ENCODE measurements at regions not wholly inside any gene's neighbourhood (a gene's known extent, or its start where the extent isn't known, plus 50 kb on each side); places are given as distances from the start of the nearest gene placed in this dataset.
"Not testable (repeated sequence)": the region's sequence is repeated elsewhere in the genome, so short reads cannot be mapped to it uniquely, and the experiment has no call there.

GRCh38 chr2:41137031-41137430 is 685.1 kb upstream of the SLC8A1 start:
- no peak for DNase-seq (ENCODE audit: extremely low read depth in 1 of 2, low read depth in 1 of 2)

- DNase-seq (ENCODE audit: extremely low read depth in 1 of 2, low read depth in 1 of 2): no peak
Observed at GRCh38 chr2:41141146-41141791, 689.4 kb upstream of the SLC8A1 start.

GRCh38 chr2:41142478-41142877 is 690.6 kb upstream of the SLC8A1 start:
- no peak for DNase-seq (ENCODE audit: extremely low read depth in 1 of 2, low read depth in 1 of 2)

GRCh38 chr2:41145066-41145465 is 693.2 kb upstream of the SLC8A1 start:
- DNase-seq (ENCODE audit: extremely low read depth in 1 of 2, low read depth in 1 of 2): no peak

GRCh38 chr2:41149054-41149453 is 697.2 kb upstream of the SLC8A1 start:
- DNase-seq (ENCODE audit: extremely low read depth in 1 of 2, low read depth in 1 of 2): no peak

- DNase-seq (ENCODE audit: extremely low read depth in 1 of 2, low read depth in 1 of 2): no peak
Observed at GRCh38 chr2:41151746-41152145, 699.9 kb upstream of the SLC8A1 start.

- no peak for DNase-seq (ENCODE audit: extremely low read depth in 1 of 2, low read depth in 1 of 2)
Observed at GRCh38 chr2:41152318-41152717, 700.4 kb upstream of the SLC8A1 start.

GRCh38 chr2:41160439-41160838 is 708.5 kb upstream of the SLC8A1 start:
- DNase-seq (ENCODE audit: extremely low read depth in 1 of 2, low read depth in 1 of 2): no peak

DNA sequence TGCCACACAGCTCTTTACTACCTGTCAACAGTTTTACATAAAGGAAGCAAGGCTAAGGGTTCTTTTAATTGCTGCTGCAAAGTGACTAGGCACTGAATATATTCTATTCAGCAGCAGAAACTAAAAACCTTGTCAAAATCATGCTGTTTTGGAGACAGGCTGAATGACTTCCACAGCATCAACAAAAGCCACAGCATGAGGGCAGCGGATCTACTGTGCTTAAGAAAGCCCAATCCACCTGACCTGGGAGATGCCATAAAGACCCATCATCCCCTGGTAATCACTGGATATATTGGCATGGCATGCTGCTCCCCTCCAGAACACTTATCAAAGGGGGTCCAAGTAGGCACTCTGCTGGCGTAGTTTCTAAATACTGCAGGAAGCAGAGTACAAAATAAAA is 715.1 kb upstream of the SLC8A1 start:
- no peak for DNase-seq (ENCODE audit: extremely low read depth in 1 of 2, low read depth in 1 of 2)

GRCh38 chr2:41169744-41170143 is 717.9 kb upstream of the SLC8A1 start:
- DNase-seq (ENCODE audit: extremely low read depth in 1 of 2, low read depth in 1 of 2): no peak

DNA sequence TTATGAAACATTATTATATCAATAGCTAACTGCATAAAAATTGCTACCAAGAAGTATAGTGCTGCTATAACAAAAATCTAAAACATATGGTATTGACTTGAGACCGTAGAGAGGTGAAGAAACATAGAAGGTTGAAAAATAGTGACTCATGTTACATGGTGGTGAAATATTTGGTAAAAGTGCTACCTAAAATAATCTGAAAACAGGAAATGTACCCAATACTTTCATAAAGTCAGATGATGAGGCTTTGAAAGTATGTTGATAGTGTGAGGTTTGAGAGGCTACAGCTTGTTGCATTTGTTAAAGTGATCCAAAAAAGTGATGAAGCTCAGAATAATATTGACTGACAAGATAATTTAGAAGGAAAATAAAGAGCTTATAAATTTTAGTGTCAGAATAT is 718.7 kb upstream of the SLC8A1 start:
- DNase-seq (ENCODE audit: extremely low read depth in 1 of 2, low read depth in 1 of 2): no peak

DNA sequence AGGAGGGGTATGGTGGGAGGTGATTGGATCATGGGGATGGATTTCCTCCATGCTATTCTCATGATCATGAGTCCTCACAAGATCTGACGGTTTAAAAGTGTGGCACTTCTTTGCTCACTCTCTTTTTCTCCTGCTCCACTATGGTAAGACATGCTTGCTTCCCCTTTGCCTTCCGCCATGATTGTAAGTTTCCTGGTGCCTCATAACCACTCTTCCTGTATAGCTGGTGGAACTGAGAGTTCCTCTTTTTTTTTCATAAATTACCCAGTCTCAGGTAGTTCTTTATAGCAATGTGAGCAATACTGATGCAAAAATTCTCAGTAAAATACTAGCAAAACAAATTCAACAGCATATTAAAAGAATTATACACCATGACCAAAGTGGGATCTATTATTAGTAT is 728.5 kb upstream of the SLC8A1 start:
- DNase-seq (ENCODE audit: extremely low read depth in 1 of 2, low read depth in 1 of 2): no peak

GRCh38 chr2:41182961-41183360 is 731.1 kb upstream of the SLC8A1 start:
- DNase-seq (ENCODE audit: extremely low read depth in 1 of 2, low read depth in 1 of 2): no peak

- DNase-seq (ENCODE audit: extremely low read depth in 1 of 2, low read depth in 1 of 2): no peak
Observed at GRCh38 chr2:41187376-41188122, 735.7 kb upstream of the SLC8A1 start.

- DNase-seq (ENCODE audit: extremely low read depth in 1 of 2, low read depth in 1 of 2): no peak
Observed at GRCh38 chr2:41194230-41194629, 742.3 kb upstream of the SLC8A1 start.

DNA sequence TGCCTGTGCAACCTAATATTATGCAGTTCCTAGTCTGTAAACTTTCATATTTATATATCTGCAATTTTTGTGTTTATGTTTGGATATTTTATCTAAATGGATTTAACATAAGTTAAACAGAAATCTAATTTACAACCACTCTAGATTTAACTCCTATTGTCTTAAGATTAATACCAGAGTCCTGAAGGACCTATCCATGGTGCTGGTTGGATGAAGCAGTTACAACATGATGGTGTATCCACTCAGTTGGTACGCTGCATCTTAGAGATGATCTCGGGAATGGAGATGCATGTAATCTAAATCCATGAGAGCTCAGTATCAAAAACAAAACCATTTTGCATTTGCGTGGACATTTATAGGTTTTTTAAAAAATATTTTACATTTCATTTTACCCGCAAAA is 745.9 kb upstream of the SLC8A1 start:
- DNase-seq (ENCODE audit: extremely low read depth in 1 of 2, low read depth in 1 of 2): no peak

DNA sequence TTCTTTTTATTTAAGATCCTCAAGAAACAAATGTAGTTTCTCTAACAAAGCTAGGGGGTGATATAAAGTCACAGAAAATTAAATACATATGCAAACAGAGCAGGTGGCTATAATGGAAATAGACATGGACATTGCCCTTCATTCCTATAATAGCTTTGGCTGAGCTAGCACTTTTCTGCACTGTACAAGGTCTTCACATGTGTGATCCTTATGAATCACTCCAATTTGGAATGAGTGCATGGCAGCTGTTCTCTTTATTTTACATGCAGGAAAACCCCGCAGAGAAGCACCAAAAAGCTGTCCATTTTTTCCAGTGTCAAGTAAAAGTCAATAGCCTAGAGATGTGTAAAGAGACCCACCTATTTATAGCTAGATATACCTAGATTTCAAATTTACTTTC is 747.4 kb upstream of the SLC8A1 start:
- no peak for DNase-seq (ENCODE audit: extremely low read depth in 1 of 2, low read depth in 1 of 2)

DNA sequence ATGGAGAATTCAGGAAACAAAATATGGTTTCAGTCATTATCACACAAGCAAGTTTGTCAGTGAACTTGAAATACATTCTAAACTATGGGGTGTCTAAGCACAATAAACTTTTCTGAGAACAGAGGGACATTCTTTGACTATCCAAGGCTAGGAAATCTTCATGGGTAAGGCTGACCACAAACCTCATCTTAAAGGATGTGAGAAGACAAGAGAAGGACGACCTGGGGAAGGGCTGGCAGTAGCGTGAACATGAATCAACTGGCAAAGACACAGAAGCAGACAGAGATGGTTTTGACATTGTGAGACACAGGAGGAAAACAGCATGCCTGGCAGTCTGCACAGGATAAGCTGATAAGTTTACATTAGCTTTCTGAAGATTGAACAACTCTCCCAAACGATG is 752.4 kb upstream of the SLC8A1 start:
- no peak for DNase-seq (ENCODE audit: extremely low read depth in 1 of 2, low read depth in 1 of 2)

DNA sequence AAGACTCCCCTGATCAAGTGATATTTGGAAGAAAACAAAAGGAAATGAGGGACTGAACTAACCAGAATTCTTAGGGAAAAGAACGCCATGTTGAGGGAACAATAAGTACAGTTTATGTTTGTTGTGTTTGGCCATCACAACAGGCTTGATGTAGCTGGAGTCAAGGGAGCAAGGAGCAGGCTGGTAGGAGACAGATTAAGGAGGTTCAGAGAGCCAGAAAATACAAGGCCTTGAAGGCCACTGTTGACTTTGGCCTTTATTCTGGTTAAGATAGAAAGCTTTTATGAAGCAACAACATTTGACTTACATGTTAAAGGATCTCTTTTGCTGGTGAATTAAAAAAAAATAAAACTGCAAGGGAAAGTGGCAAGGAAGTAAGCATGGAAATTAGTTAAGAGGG is 754.1 kb upstream of the SLC8A1 start:
- DNase-seq (ENCODE audit: extremely low read depth in 1 of 2, low read depth in 1 of 2): no peak

DNA sequence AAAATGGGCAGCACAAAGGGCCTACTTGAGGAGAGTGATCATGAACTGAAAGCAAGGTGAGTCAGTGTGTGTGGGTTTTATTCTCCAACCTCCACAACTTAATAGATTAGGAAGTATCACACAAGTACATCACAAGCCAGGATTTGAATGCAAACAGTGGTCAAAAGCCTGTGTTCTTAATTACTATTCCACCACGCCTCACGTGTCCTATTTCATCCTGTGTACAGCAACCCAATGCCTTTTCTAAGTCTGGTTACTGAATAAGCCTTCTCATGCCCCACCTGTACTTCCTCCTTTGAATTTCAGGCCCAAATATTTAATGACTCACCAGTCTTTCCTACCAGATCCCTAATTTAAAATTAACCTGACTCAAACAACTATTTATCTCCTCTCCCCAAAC is 755.7 kb upstream of the SLC8A1 start:
- DNase-seq (ENCODE audit: extremely low read depth in 1 of 2, low read depth in 1 of 2): no peak

DNA sequence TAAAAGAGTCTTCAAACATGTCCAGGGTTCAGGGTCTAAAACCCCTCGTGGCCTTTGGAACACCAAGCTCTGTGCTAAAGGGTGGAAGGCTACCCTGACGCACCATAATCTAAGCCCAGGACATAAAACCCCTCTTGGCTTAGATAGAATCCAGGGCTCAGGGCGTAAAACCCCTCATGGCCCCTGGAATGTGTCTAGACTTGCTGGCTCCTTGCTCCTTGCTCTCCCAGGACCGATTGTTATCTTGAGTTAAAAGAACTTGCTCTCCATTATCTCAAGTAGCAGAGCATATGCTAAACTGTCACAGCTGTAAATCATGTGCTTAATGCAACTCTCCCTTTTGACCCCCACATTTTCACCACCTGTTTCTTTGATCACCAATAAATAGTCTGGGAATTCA is 758.1 kb upstream of the SLC8A1 start:
- not testable (repeated sequence) for DNase-seq (ENCODE audit: extremely low read depth in 1 of 2, low read depth in 1 of 2)

- DNase-seq (ENCODE audit: extremely low read depth in 1 of 2, low read depth in 1 of 2): no peak
Observed at GRCh38 chr2:41216978-41217377, 765.1 kb upstream of the SLC8A1 start.

GRCh38 chr2:41222593-41222992 is 770.7 kb upstream of the SLC8A1 start:
- DNase-seq (ENCODE audit: extremely low read depth in 1 of 2, low read depth in 1 of 2): no peak
